ENCODE measurements at regions not wholly inside any gene's neighbourhood (a gene's known extent, or its start where the extent isn't known, plus 50 kb on each side); places are given as distances from the start of the nearest gene placed in this dataset.

DNA sequence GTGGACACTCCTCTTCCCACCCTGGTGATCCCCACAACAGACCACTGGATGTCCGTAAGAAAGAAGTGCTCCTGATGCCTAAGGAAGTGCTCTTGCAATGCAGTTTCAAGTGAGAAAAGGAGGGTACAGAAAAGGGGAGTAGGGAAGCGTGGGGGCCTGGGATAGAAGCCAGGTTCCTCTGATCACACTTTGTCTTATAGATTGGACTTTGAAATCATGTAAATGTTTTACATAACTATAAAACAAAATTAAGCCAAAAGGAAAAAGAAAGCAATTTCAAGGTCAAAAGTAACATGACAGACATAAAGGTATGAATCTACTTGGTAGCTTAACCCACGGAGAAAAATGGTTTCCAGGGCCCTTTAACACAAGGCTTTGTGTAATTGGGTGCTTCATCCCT, 107.3 kb upstream of the TRPM1 start:
- no peaks in the 10 kb centered on the region for H3K9me3 ChIP-seq
- DNase-seq: no peak
- no peak overlapping the region for H3K27ac ChIP-seq
- H3K4me1 ChIP-seq: no peaks in the 10 kb centered on the region
- no peak overlapping the region for H3K4me3 ChIP-seq
- 79 to 84% methylated on average over 3 of the region's 3 CpGs for WGBS, 2 donors
- intact Hi-C loops (cut with DNase I; ENCODE audit: low total_unique reads): no loop called here
- H3K36me3 ChIP-seq (ENCODE audit: low read depth, missing control alignments): no peaks in the 10 kb centered on the region
- no peaks in the 10 kb centered on the region for H3K27me3 ChIP-seq
- TF ChIP-seq, protein P1, sequence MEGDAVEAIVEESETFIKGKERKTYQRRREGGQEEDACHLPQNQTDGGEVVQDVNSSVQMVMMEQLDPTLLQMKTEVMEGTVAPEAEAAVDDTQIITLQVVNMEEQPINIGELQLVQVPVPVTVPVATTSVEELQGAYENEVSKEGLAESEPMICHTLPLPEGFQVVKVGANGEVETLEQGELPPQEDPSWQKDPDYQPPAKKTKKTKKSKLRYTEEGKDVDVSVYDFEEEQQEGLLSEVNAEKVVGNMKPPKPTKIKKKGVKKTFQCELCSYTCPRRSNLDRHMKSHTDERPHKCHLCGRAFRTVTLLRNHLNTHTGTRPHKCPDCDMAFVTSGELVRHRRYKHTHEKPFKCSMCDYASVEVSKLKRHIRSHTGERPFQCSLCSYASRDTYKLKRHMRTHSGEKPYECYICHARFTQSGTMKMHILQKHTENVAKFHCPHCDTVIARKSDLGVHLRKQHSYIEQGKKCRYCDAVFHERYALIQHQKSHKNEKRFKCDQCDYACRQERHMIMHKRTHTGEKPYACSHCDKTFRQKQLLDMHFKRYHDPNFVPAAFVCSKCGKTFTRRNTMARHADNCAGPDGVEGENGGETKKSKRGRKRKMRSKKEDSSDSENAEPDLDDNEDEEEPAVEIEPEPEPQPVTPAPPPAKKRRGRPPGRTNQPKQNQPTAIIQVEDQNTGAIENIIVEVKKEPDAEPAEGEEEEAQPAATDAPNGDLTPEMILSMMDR (IDR thresholded peaks at IDR 0.05): no peak
- no peak for TF ChIP-seq POLR2A (IDR thresholded peaks at IDR 0.05)

DNA sequence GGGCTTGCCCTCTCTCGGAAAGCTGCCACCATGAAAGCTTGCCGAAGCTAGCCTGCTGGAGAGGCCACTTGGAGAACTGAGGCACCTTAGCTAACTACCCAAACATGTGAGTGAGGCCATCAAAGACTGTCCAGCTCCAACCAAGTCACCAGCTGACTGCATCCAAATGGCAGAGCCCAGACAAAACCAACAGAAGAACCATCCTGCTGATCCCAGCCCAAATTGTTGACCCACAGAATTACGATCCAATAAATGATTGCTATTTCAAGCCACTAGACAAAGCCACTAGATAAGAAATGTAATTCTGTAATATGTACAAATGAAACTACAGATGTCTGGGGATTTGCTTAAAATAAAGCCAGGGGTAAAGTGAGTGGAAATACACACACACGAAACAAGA, 109.8 kb upstream of the TRPM1 start:
- no peaks in the 10 kb centered on the region for H3K9me3 ChIP-seq
- no peak overlapping the region for H3K4me3 ChIP-seq
- intact Hi-C loops (cut with DNase I; ENCODE audit: low total_unique reads): no loop called here
- H3K27me3 ChIP-seq: no peaks in the 10 kb centered on the region
- H3K4me1 ChIP-seq: peaks cover 12% of the 10 kb centered on the region
- no peaks in the 10 kb centered on the region for H3K36me3 ChIP-seq (ENCODE audit: low read depth, missing control alignments)
- DNase-seq: no peak
- TF ChIP-seq POLR2A (IDR thresholded peaks at IDR 0.05): no peak
- TF ChIP-seq, protein P1 (IDR thresholded peaks at IDR 0.05): no peak
- WGBS, 2 donors: 93 to 98% methylated on average over 4 of the region's 4 CpGs
- no peak overlapping the region for H3K27ac ChIP-seq

GRCh38 chr15:31212326-31213080, 111.0 kb upstream of the TRPM1 start:
- no peaks in the 10 kb centered on the region for H3K27me3 ChIP-seq
- DNase-seq: no peak
- WGBS, 2 donors: 79% methylated on average over 10 of the region's 10 CpGs
- TF ChIP-seq, protein P1 (IDR thresholded peaks at IDR 0.05): no peak
- no peak for TF ChIP-seq POLR2A (IDR thresholded peaks at IDR 0.05)
- intact Hi-C loops (cut with DNase I; ENCODE audit: low total_unique reads): no loop called here
- no peaks in the 10 kb centered on the region for H3K9me3 ChIP-seq
- peaks cover 18% of the 10 kb centered on the region for H3K4me1 ChIP-seq
- no peak overlapping the region for H3K27ac ChIP-seq
- no peak overlapping the region for H3K4me3 ChIP-seq
- no peaks in the 10 kb centered on the region for H3K36me3 ChIP-seq (ENCODE audit: low read depth, missing control alignments)

GRCh38 chr15:31214158-31214863, 112.3 kb upstream of the KLF13 start:
- no peaks in the 10 kb centered on the region for H3K9me3 ChIP-seq
- H3K4me1 ChIP-seq: peaks cover 18% of the 10 kb centered on the region
- H3K27me3 ChIP-seq: no peaks in the 10 kb centered on the region
- 54 to 64% methylated on average over 6 to 8 of the region's 8 CpGs for WGBS, 2 donors
- H3K27ac ChIP-seq: no peak overlapping the region
- no peak overlapping the region for H3K4me3 ChIP-seq
- DNase-seq: no peak
- TF ChIP-seq, protein P1 (IDR thresholded peaks at IDR 0.05): no peak
- no peak for TF ChIP-seq POLR2A (IDR thresholded peaks at IDR 0.05)
- intact Hi-C loops (cut with DNase I; ENCODE audit: low total_unique reads): no loop called here
- H3K36me3 ChIP-seq (ENCODE audit: low read depth, missing control alignments): no peaks in the 10 kb centered on the region

Data from testis (tissue), 2 donors.